Natural killer cell treated with Interleukin-12 subunit alpha and Interleukin-12 subunit beta and Interleukin-15 and Interleukin-18, amount 100 ng/mL, for 72 hours (primary cell): ENCODE measurements at regions not wholly inside any gene's neighbourhood (a gene's known extent, or its start where the extent isn't known, plus 50 kb on each side); places are given as distances from the start of the nearest gene placed in this dataset.
A peak's percentile ranks its signal among the peaks of the same experiment; 100 is the strongest.

Experiments
- ATAC-seq, 2 donors: fragments of 150-1000 bp; cut with Tn5 transposase in 1 of 2; sonication (Bioruptor Pico), chemical (Tn5 transposase) in 1 of 2; 2 replicates each; pipeline ENCODE4 v1.10.0; 2021
- DNase-seq: peaks from one replicate; pipeline ENCODE4 v3.0.0; 2022; ENCODE audit warnings: low spot score
- H3K27ac Mint-ChIP-seq, 2 donors: 1 replicate in 1 of 2; 2 replicates in 1 of 2; pipeline ENCODE4 v1.8.0; 2022; ENCODE audit warnings: mixed read lengths in 2 of 2, mild to moderate bottlenecking in 1 of 2, moderate library complexity in 1 of 2
- H3K27me3 Mint-ChIP-seq, 2 donors: 1 replicate in 1 of 2; 2 replicates in 1 of 2; pipeline ENCODE4 v1.8.0; 2022; ENCODE audit warnings: mixed read lengths in 2 of 2
- H3K36me3 Mint-ChIP-seq: one replicate; pipeline ENCODE4 v1.8.0; 2022; ENCODE audit warnings: mixed read lengths
- H3K4me1 Mint-ChIP-seq, 2 donors: 1 replicate in 1 of 2; 2 replicates in 1 of 2; pipeline ENCODE4 v1.8.0; 2022; ENCODE audit warnings: low read depth in 2 of 2, mixed read lengths in 2 of 2, mild to moderate bottlenecking in 1 of 2
- H3K4me3 Mint-ChIP-seq: one replicate; pipeline ENCODE4 v1.8.0; 2022; ENCODE audit warnings: mixed read lengths
- H3K9me3 Mint-ChIP-seq: 2 replicates; pipeline ENCODE4 v1.8.0; 2022; ENCODE audit warnings: mixed read lengths

- H3K36me3 Mint-ChIP-seq: no peaks in the 10 kb centered on the region
- peaks cover 14 to 25% of the 10 kb centered on the region in 2 donors for H3K27me3 Mint-ChIP-seq
- DNase-seq (no peak), ATAC-seq (no peak)
- no peak overlapping the region for H3K4me3 Mint-ChIP-seq
- no peaks in the 10 kb centered on the region for H3K4me1 Mint-ChIP-seq
- H3K27ac Mint-ChIP-seq: no peak overlapping the region
- H3K9me3 Mint-ChIP-seq: no peaks in the 10 kb centered on the region
Observed at GRCh38 chrX:39298821-39299220, 497.6 kb downstream of the MID1IP1 start.

GRCh38 chrX:39299615-39300014, 498.4 kb downstream of the MID1IP1 start:
- no peak overlapping the region for H3K27ac Mint-ChIP-seq
- H3K4me1 Mint-ChIP-seq: no peaks in the 10 kb centered on the region
- H3K4me3 Mint-ChIP-seq: no peak overlapping the region
- H3K9me3 Mint-ChIP-seq: no peaks in the 10 kb centered on the region
- DNase-seq: no peak
- peaks cover 11 to 20% of the 10 kb centered on the region in 2 donors for H3K27me3 Mint-ChIP-seq
- no peak for ATAC-seq
- no peaks in the 10 kb centered on the region for H3K36me3 Mint-ChIP-seq

- H3K4me1 Mint-ChIP-seq: no peaks in the 10 kb centered on the region
- DNase-seq: no peak
- H3K27ac Mint-ChIP-seq: no peak overlapping the region
- H3K36me3 Mint-ChIP-seq: no peaks in the 10 kb centered on the region
- no peak for ATAC-seq
- H3K4me3 Mint-ChIP-seq: no peak overlapping the region
- H3K9me3 Mint-ChIP-seq: no peaks in the 10 kb centered on the region
- H3K27me3 Mint-ChIP-seq: peaks cover 7 to 13% of the 10 kb centered on the region in 2 donors
Observed at GRCh38 chrX:39301036-39301435, 499.8 kb downstream of the MID1IP1 start.

- Mint-ChIP-seq H3K4me1 (no peaks in the 10 kb centered on the region), H3K36me3 (no peaks in the 10 kb centered on the region)
Observed at GRCh38 chrX:39302838-39303237, 501.6 kb downstream of the MID1IP1 start.

GRCh38 chrX:39304746-39305145, 503.5 kb downstream of the MID1IP1 start:
- no peak for DNase-seq
- no peak for ATAC-seq
- no peak overlapping the region for H3K27ac Mint-ChIP-seq
- H3K4me1 Mint-ChIP-seq: peaks cover under 1 to 1% of the 10 kb centered on the region in 2 donors
- H3K27me3 Mint-ChIP-seq: peaks cover under 1 to 6% of the 10 kb centered on the region in 2 donors
- H3K4me3 Mint-ChIP-seq: no peak overlapping the region
- H3K9me3 Mint-ChIP-seq: no peaks in the 10 kb centered on the region
- H3K36me3 Mint-ChIP-seq: no peaks in the 10 kb centered on the region

More at GRCh38 chrX:39302838-39303237, 501.6 kb downstream of the MID1IP1 start:
- Mint-ChIP-seq H3K27ac (no peak overlapping the region), H3K27me3 (peaks cover 8 to 13% of the 10 kb centered on the region in 2 donors), H3K9me3 (no peaks in the 10 kb centered on the region), H3K4me3 (no peak overlapping the region)
- no peak for DNase-seq
- no peak for ATAC-seq

GRCh38 chrX:39307488-39307887, 506.2 kb downstream of the MID1IP1 start:
- ATAC-seq (no peak), DNase-seq (no peak)
- peaks cover 8 to 16% of the 10 kb centered on the region in 2 donors for H3K27me3 Mint-ChIP-seq
- no peaks in the 10 kb centered on the region for H3K36me3 Mint-ChIP-seq
- no peaks in the 10 kb centered on the region for H3K9me3 Mint-ChIP-seq
- H3K27ac Mint-ChIP-seq: no peak overlapping the region
- H3K4me1 Mint-ChIP-seq: peaks cover 7% of the 10 kb centered on the region in 2 donors
- no peak overlapping the region for H3K4me3 Mint-ChIP-seq

GRCh38 chrX:39308126-39308525, 506.9 kb downstream of the MID1IP1 start:
- H3K4me1 Mint-ChIP-seq: peaks cover 7% of the 10 kb centered on the region in 2 donors
- ATAC-seq: no peak
- no peaks in the 10 kb centered on the region for H3K36me3 Mint-ChIP-seq

GRCh38 chrX:39309018-39309635, 507.9 kb downstream of the MID1IP1 start:
- DNase-seq (no peak), ATAC-seq (peak in 1 of 2 donors; percentile 62)
- Mint-ChIP-seq H3K27me3 (peaks cover 8 to 27% of the 10 kb centered on the region in 2 donors), H3K27ac (no peak overlapping the region), H3K36me3 (no peaks in the 10 kb centered on the region), H3K4me3 (no peak overlapping the region), H3K4me1 (peaks cover 7% of the 10 kb centered on the region in 2 donors), H3K9me3 (no peaks in the 10 kb centered on the region)

More at GRCh38 chrX:39308126-39308525, 506.9 kb downstream of the MID1IP1 start:
- Mint-ChIP-seq H3K27ac (no peak overlapping the region), H3K4me3 (no peak overlapping the region), H3K9me3 (no peaks in the 10 kb centered on the region), H3K27me3 (peaks cover 8 to 21% of the 10 kb centered on the region in 2 donors)
- no peak for DNase-seq

- Mint-ChIP-seq H3K27ac (peak overlapping the region; percentile 18 to 80), H3K4me1 (peaks cover 7% of the 10 kb centered on the region in 2 donors), H3K27me3 (peaks cover 8 to 27% of the 10 kb centered on the region in 2 donors), H3K36me3 (no peaks in the 10 kb centered on the region), H3K9me3 (no peaks in the 10 kb centered on the region), H3K4me3 (peak overlapping the region; percentile 22)
- ATAC-seq: no peak
- no peak for DNase-seq
Observed at GRCh38 chrX:39309721-39310152, 508.5 kb downstream of the MID1IP1 start.

GRCh38 chrX:39310891-39311290, 509.6 kb downstream of the MID1IP1 start:
- DNase-seq: no peak
- H3K4me3 Mint-ChIP-seq: no peak overlapping the region
- peaks cover under 1% of the 10 kb centered on the region for H3K9me3 Mint-ChIP-seq
- peak overlapping the region in 1 of 2 donors; percentile 70 for H3K27ac Mint-ChIP-seq
- no peak for ATAC-seq
- peaks cover 7% of the 10 kb centered on the region in 2 donors for H3K4me1 Mint-ChIP-seq
- H3K36me3 Mint-ChIP-seq: no peaks in the 10 kb centered on the region
- peaks cover 11 to 28% of the 10 kb centered on the region in 2 donors for H3K27me3 Mint-ChIP-seq

- peaks cover 7% of the 10 kb centered on the region in 2 donors for H3K4me1 Mint-ChIP-seq
- H3K27me3 Mint-ChIP-seq: peaks cover 15 to 31% of the 10 kb centered on the region in 2 donors
- ATAC-seq (no peak), DNase-seq (no peak)
- no peak overlapping the region for H3K4me3 Mint-ChIP-seq
- peaks cover 4% of the 10 kb centered on the region for H3K9me3 Mint-ChIP-seq
- H3K27ac Mint-ChIP-seq: no peak overlapping the region
- no peaks in the 10 kb centered on the region for H3K36me3 Mint-ChIP-seq
Observed at GRCh38 chrX:39311646-39312045, 510.4 kb downstream of the MID1IP1 start.

- no peak overlapping the region for H3K4me3 Mint-ChIP-seq
- DNase-seq: no peak
- H3K36me3 Mint-ChIP-seq: no peaks in the 10 kb centered on the region
- ATAC-seq: no peak
- peaks cover 7% of the 10 kb centered on the region in 2 donors for H3K4me1 Mint-ChIP-seq
- peaks cover 15 to 30% of the 10 kb centered on the region in 2 donors for H3K27me3 Mint-ChIP-seq
- H3K27ac Mint-ChIP-seq: no peak overlapping the region
- peaks cover 4% of the 10 kb centered on the region for H3K9me3 Mint-ChIP-seq
Observed at GRCh38 chrX:39313146-39313545, 511.9 kb downstream of the MID1IP1 start.

GRCh38 chrX:39318506-39319343, 517.5 kb downstream of the MID1IP1 start:
- no peak for DNase-seq
- no peaks in the 10 kb centered on the region for H3K36me3 Mint-ChIP-seq
- H3K27ac Mint-ChIP-seq: no peak overlapping the region
- H3K9me3 Mint-ChIP-seq: peaks cover 4% of the 10 kb centered on the region
- ATAC-seq: no peak
- H3K27me3 Mint-ChIP-seq: peaks cover 7 to 22% of the 10 kb centered on the region in 2 donors
- no peak overlapping the region for H3K4me3 Mint-ChIP-seq
- no peaks in the 10 kb centered on the region for H3K4me1 Mint-ChIP-seq

- Mint-ChIP-seq H3K27ac (no peak overlapping the region), H3K4me1 (no peaks in the 10 kb centered on the region), H3K36me3 (no peaks in the 10 kb centered on the region), H3K9me3 (peaks cover 4% of the 10 kb centered on the region), H3K4me3 (no peak overlapping the region), H3K27me3 (peaks cover 7 to 25% of the 10 kb centered on the region in 2 donors)
- ATAC-seq (peak in 1 of 2 donors; percentile 29), DNase-seq (no peak)
Observed at GRCh38 chrX:39320165-39320564, 518.9 kb downstream of the MID1IP1 start.
